HEK293 (cell line): ENCODE measurements at regions not wholly inside any gene's neighbourhood (a gene's known extent, or its start where the extent isn't known, plus 50 kb on each side); places are given as distances from the start of the nearest gene placed in this dataset.

Experiments used
- CTCF ChIP-seq: fragments of 450-650 bp; formaldehyde crosslinking; IDR thresholded peaks from 2 replicates; pipeline ENCODE4 v1.5.1; 2016; ENCODE audit warnings: missing biosample characterization, missing genetic modification characterization
- MEIS1 ChIP-seq: sonication (generic); formaldehyde crosslinking; IDR thresholded peaks from 2 replicates; pipeline ENCODE4 v1.8.1; 2022; ENCODE audit warnings: missing genetic modification reagents, mild to moderate bottlenecking, borderline replicate concordance
- RBAK ChIP-seq: fragments of 450-650 bp; formaldehyde crosslinking; IDR thresholded peaks from 2 replicates; pipeline ENCODE4 v1.5.1; 2016; ENCODE audit warnings: missing biosample characterization, missing genetic modification characterization
- REST ChIP-seq: fragments of 450-650 bp; formaldehyde crosslinking; IDR thresholded peaks from 2 replicates; pipeline ENCODE4 v1.5.1; 2016; ENCODE audit warnings: missing biosample characterization, missing genetic modification characterization
- ZBTB7A ChIP-seq: fragments of 450-650 bp; formaldehyde crosslinking; IDR thresholded peaks from 2 replicates; pipeline ENCODE4 v1.5.1; 2016; ENCODE audit warnings: low read depth, missing biosample characterization, missing genetic modification characterization
- ZIC2 ChIP-seq: fragments of 450-650 bp; formaldehyde crosslinking; IDR thresholded peaks from 2 replicates; pipeline ENCODE4 v1.5.1; 2016; ENCODE audit warnings: missing biosample characterization, missing genetic modification characterization
- ZNF16 ChIP-seq: fragments of 450-650 bp; formaldehyde crosslinking; IDR thresholded peaks from 2 replicates; pipeline ENCODE4 v1.5.1; 2016; ENCODE audit warnings: low read depth, missing biosample characterization, missing genetic modification characterization
- ZNF175 ChIP-seq: fragments of 450-650 bp; formaldehyde crosslinking; IDR thresholded peaks from 2 replicates; pipeline ENCODE4 v1.5.1; 2016; ENCODE audit warnings: missing biosample characterization, missing genetic modification characterization
- ZNF274 ChIP-seq, 2 experiments: fragments of 200-500 bp in 1 of 2; fragments of 450-650 bp in 1 of 2; sonication (Bioruptor generic) in 1 of 2; formaldehyde crosslinking in 1 of 2; IDR thresholded peaks; 2 replicates each; pipeline versions ENCODE4 v1.5.1 to v1.6.1; 2014 to 2016; ENCODE audit warnings: borderline replicate concordance in 1 of 2, inconsistent platforms in 1 of 2, low read length in 1 of 2, missing biosample characterization in 1 of 2, missing genetic modification characterization in 1 of 2
- ZNF324 ChIP-seq: fragments of 450-650 bp; formaldehyde crosslinking; IDR thresholded peaks from 2 replicates; pipeline ENCODE4 v1.5.1; 2016; ENCODE audit warnings: missing biosample characterization, missing genetic modification characterization
- ZNF571 ChIP-seq: fragments of 450-650 bp; formaldehyde crosslinking; IDR thresholded peaks from 2 replicates; pipeline ENCODE4 v1.5.0; 2017; ENCODE audit warnings: missing biosample characterization, missing genetic modification characterization

GRCh38 chr1:29470087-29470787, 233.9 kb downstream of the PTPRU start:
- TF ChIP-seq ZBTB7A, result no peak
- no peak for TF ChIP-seq CTCF (tag by site-specific recombination)
- no peak for TF ChIP-seq ZNF16 (tag by site-specific recombination)
- no peak for TF ChIP-seq RBAK (tag by site-specific recombination)
- no peak for TF ChIP-seq ZNF274 (IDR thresholded peaks at IDR 0.05; ENCODE audit: low read length)
- no peak for TF ChIP-seq ZNF274 (tag by site-specific recombination; IDR thresholded peaks at IDR 0.05; ENCODE audit: borderline replicate concordance)
- no peak for TF ChIP-seq REST (tag by site-specific recombination)
- no peak for TF ChIP-seq ZNF175 (tag by site-specific recombination)
- TF ChIP-seq ZNF324 (tag by site-specific recombination), result no peak
- no peak for TF ChIP-seq ZNF571
- no peak for TF ChIP-seq MEIS1 (CRISPR knock-in tag)
- no peak for TF ChIP-seq ZIC2 (tag by site-specific recombination)
